HG03175 (cell line): ENCODE measurements at regions not wholly inside any gene's neighbourhood (a gene's known extent, or its start where the extent isn't known, plus 50 kb on each side); places are given as distances from the start of the nearest gene placed in this dataset.
"Not testable (repeated sequence)": the region's sequence is repeated elsewhere in the genome, so short reads cannot be mapped to it uniquely, and the experiment has no call there.

Experiments used
- ATAC-seq: cut with Tn5 transposase; IDR thresholded peaks from one replicate; pipeline ENCODE4 v1.9.1; 2021; ENCODE audit warnings: mild to moderate bottlenecking, moderate library complexity; ENCODE audit not compliant: unreplicated experiment

GRCh38 chr6:133046576-133046975 lies 194.6 kb upstream of the EYA4 start:
- ATAC-seq = no peak

GRCh38 chr6:133047065-133047665 lies 194.0 kb upstream of the EYA4 start:
- ATAC-seq = no peak

DNA sequence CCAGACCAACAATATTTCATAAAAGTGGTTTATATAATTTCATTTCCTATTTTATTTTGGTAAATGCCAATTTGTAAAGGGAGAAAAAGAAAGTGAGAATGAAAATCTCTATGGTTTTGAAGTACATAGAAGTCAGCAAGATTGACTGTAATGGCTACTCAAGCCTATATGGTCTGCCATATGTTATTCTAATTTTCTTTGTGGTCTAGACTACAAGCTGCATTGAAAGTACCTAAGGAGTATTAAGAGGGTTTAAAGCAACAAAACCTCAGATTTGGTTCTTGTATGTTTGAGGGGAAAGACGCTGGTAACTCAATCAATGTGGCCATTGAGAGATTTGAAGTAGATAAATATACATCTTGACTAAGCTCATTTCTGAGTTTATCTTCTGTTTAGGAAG lies 193.5 kb upstream of the EYA4 start:
- ATAC-seq = no peak

- no peak for ATAC-seq
Measured at GRCh38 chr6:133051240-133051639, 189.9 kb upstream of the EYA4 start.

DNA sequence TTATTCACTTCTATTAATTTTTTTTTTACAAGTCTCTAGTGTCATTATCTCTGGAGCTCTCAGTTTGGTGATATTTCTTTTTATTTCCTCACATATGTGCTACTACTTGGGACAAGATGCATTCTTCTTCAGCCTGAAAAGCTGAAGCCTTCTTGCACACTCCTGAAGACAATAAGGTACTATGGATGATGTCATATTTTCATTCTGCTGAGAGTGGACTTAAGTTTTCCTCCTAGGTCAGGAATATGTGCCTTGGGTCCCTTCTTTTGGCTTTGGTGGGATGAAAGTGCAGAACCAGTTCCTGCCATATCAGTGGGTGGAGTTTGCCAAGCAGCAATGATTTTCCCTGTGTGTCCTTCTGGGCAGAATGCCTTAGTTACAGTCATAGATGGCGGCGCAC lies 188.7 kb upstream of the EYA4 start:
- ATAC-seq = no peak

- ATAC-seq = no peak
Measured at GRCh38 chr6:133055441-133055966, 185.7 kb upstream of the EYA4 start.

GRCh38 chr6:133057352-133057751 lies 183.8 kb upstream of the EYA4 start:
- ATAC-seq = no peak

DNA sequence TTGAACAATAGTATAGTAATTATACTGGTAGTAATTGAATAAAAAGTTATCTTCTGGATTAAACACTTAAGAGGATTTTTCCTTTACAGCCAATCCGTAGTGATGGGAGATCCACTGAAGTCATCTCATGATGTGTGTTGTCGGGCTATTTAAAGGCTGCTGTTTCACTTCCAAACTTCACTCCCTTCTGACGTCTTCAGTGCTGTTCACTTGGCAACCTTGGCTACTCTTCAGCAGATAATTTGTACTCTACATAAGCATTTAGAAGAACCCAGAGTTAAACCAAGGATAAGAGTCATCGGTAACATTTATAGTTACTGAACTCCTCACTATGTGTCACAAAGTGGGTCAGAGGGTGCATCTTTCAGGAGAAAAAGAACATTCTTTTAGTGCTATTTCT lies 179.1 kb upstream of the EYA4 start:
- no peak for ATAC-seq

- no peak for ATAC-seq
Measured at GRCh38 chr6:133062696-133063306, 178.4 kb upstream of the EYA4 start.

GRCh38 chr6:133067960-133068359 lies 173.2 kb upstream of the EYA4 start:
- ATAC-seq = no peak

- no peak for ATAC-seq
Measured at GRCh38 chr6:133070410-133071043, 170.6 kb upstream of the EYA4 start.

- ATAC-seq = no peak
Measured at GRCh38 chr6:133079901-133080300, 161.3 kb upstream of the EYA4 start.

DNA sequence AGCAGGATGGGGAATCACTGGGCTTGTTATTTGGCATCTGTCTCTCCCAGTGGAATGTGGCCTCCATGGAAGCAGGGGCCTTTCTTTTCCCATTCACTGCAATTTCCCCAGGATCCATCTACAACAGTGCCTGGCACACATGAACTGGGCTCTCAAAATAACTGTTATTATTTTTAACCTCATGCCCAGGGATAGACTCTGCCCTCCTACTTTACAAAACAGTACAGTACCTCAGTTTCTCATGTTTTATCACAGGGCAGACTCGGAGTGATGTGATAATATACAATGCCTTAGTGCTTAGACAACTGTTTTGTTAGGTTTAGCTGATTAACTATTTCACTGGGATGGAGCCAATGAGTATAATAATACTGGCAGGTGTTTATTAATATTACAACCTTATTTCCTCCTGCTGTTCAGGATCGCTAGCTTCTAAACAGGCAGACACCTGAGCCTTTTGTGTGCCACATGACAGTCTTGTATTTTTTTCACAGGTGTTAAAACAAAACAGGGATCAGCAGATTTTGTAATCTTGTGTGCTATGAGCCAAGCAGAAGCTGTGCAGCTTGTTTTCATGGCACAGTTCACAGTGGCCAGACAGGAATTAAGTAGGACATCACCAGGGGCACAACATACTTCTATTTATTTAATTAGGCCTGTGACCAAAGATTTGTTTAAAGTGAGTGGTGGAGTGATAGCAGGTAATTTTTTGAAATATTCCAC lies 157.7 kb upstream of the EYA4 start:
- no peak for ATAC-seq

DNA sequence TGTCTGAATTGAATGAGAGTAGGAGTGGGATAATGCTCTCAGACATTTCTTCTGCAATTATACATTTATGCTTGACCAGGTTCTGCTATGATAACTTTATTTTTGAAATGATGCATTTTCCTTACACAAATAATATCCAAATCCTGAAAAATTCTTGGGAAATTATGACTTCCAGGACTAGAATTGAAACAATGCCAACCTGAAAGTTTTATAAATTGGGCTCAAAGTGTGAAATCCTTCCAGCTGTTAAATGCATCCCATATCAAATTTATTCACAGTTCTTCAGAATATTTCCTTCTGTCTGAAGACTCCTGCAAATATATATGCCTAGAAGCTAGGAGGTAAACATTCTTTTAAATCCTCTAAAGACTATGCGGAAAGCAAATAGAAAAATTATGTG lies 155.7 kb upstream of the EYA4 start:
- ATAC-seq = no peak

GRCh38 chr6:133085896-133086295 lies 155.3 kb upstream of the EYA4 start:
- ATAC-seq = no peak

DNA sequence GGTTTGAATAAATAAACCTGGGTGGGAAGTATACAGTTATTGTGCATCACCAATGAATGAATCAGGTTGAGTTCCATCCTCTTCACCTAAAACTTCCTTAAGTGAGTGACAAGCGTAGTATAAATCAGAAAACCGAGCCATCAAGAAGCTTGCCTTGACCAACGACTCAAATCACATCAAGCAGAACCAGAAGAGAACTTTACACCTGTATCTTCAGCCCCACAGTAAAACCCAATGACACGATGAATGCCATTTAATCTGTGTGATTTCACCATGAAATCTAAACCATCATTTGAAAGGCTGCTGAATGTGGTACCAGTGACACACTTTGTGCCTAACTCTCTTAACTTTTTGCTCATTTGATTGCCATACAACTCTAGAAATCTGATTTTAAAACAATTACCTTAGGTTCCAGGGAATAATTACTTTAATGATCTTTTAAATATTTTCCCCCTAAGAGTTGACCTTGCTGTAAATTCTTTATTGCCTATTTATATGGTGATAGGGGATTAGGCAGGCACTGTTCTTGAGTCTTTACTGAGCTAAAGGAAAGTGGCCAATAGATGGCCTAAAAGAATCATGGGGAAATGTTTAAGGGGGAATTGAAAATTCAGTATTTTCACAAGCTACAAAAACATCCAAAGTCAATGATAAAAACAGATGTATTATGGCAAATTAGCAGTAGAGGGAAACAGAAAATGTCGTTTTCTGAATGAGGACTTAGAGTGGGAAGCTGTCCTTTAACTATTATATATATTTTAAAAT lies 152.0 kb upstream of the EYA4 start:
- ATAC-seq = no peak

DNA sequence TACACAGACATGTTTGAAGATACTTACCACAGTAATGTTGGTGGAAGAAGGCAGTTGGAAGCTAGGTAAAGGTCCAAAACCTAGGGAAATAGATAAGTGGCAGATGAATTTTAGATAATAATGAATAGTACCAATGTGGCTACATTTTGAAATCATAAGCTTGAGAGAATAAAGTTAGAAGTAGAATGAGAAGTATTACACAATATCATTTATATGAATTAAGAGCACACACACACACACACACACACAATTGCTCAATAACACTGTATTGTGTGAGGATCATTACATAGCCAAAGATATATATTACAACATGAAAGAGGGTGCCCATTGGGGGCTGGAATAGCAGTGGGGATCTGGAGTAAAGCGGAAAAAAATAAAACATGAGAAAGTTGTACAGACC lies 149.0 kb upstream of the EYA4 start:
- ATAC-seq = no peak

DNA sequence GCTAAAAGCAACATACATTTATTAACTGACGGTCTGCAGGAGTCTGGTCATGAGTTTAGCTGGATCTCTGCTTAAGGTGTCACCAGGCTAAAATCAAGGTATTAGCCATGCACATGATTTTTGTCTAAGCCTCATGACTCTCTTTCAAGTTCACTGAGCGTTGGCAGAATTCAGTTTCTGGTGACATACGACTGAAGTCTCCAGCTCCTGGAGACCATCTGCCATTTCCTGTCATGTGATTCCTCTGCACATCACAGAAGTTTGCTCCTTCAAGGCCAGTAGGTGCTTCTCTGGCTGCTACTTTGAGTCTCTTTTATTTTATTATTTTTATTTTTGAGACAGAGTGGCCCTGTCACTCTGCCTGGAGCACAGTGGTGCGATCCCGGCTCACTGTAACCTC lies 148.4 kb upstream of the EYA4 start:
- ATAC-seq = no peak

- ATAC-seq = not testable (repeated sequence)
Measured at GRCh38 chr6:133093211-133093610, 147.9 kb upstream of the EYA4 start.

GRCh38 chr6:133093956-133094355 lies 147.2 kb upstream of the EYA4 start:
- ATAC-seq = no peak

DNA sequence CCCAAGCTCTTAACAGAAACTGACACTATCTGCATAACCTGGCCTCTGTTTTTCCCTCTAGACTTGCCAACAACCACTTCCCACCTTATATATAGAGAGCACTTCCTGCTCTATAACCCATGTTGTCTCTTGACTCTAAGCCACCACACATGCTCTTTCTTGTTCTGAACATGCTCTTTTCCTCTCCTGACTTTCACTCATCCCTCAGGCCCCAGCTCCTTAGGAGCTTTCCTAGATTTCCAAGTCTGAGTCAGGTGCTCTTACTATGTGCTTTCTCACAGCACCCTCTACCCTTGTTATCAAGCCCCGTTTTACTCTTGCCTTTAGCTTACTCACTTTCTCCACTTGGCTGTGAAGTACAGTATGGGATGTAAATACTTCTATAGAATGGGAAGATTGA lies 143.9 kb upstream of the EYA4 start:
- no peak for ATAC-seq
